AG10803 (cell line): ENCODE measurements at regions not wholly inside any gene's neighbourhood (a gene's known extent, or its start where the extent isn't known, plus 50 kb on each side); places are given as distances from the start of the nearest gene placed in this dataset.

Experiments used
- DNase-seq: peaks from one replicate; pipeline ENCODE4 v3.0.0; 2010; ENCODE audit warnings: low read depth
- H3K4me3 ChIP-seq: 2 replicates; pipeline ENCODE4 v1.5.1; 2011; ENCODE audit warnings: mild to moderate bottlenecking, low read length, control low read depth
- CTCF ChIP-seq: conservative IDR thresholded peaks from 2 replicates; pipeline ENCODE4 v1.5.1; 2011; ENCODE audit warnings: mild to moderate bottlenecking, low read length, control low read depth, inconsistent platforms

- no peak for TF ChIP-seq CTCF
- no peak overlapping the region for H3K4me3 ChIP-seq
- no peak for DNase-seq
Measured at GRCh38 chrX:5057786-5058185, 1170.9 kb downstream of the NLGN4X start.

GRCh38 chrX:5054852-5055251 lies 1173.8 kb downstream of the NLGN4X start:
- no peak for TF ChIP-seq CTCF
- DNase-seq: no peak
- no peak overlapping the region for H3K4me3 ChIP-seq

- TF ChIP-seq CTCF: no peak
- DNase-seq: peak; percentile 52
- H3K4me3 ChIP-seq: no peak overlapping the region
Measured at GRCh38 chrX:5051831-5052491, 1176.7 kb downstream of the NLGN4X start.

- DNase-seq: no peak
- no peak overlapping the region for H3K4me3 ChIP-seq
- no peak for TF ChIP-seq CTCF
Measured at GRCh38 chrX:5042563-5042962, 1186.1 kb downstream of the NLGN4X start.

GRCh38 chrX:5031792-5032191 lies 1196.9 kb downstream of the NLGN4X start:
- TF ChIP-seq CTCF: no peak

GRCh38 chrX:5015451-5015850 lies 1213.2 kb downstream of the NLGN4X start:
- DNase-seq: no peak
- TF ChIP-seq CTCF: no peak
- H3K4me3 ChIP-seq: no peak overlapping the region

More at GRCh38 chrX:5031792-5032191, 1196.9 kb downstream of the NLGN4X start:
- H3K4me3 ChIP-seq: no peak overlapping the region
- no peak for DNase-seq

GRCh38 chrX:4994855-4995254 lies 1233.8 kb downstream of the NLGN4X start:
- no peak for TF ChIP-seq CTCF
- DNase-seq: no peak
- no peak overlapping the region for H3K4me3 ChIP-seq
